ENCODE measurements at regions not wholly inside any gene's neighbourhood (a gene's known extent, or its start where the extent isn't known, plus 50 kb on each side); places are given as distances from the start of the nearest gene placed in this dataset.

GRCh38 chr9:2565676-2566340 lies 55.8 kb upstream of the VLDLR start:
- Histone ChIP-seq H3K4me3 (no peak overlapping the region), H3K4me1 (peaks cover 0 to under 1% (median 0%) of the 10 kb centered on the region in 4 donors), H3K27me3 (no peaks in the 10 kb centered on the region), H3K36me3 (no peaks in the 10 kb centered on the region), H3K9me3 (no peaks in the 10 kb centered on the region), H3K27ac (no peak overlapping the region)
- no peak for DNase-seq
- WGBS, 2 donors: 95% methylated on average over 6 of the region's 6 CpGs
- no peak for ATAC-seq (ENCODE audit: low FRiP score in 2 of 2)
- no peak for TF ChIP-seq POLR2AphosphoS5 (IDR thresholded peaks at IDR 0.05)
- no peak for TF ChIP-seq CTCF (IDR thresholded peaks at IDR 0.05)
- no peak for TF ChIP-seq POLR2A (IDR thresholded peaks at IDR 0.05)
- no peak for TF ChIP-seq EP300 (IDR thresholded peaks at IDR 0.05)

GRCh38 chr9:2567922-2568321 lies 53.7 kb upstream of the VLDLR start:
- Histone ChIP-seq H3K27me3 (no peaks in the 10 kb centered on the region), H3K27ac (no peak overlapping the region), H3K36me3 (no peaks in the 10 kb centered on the region), H3K4me1 (peaks cover 0 to 4% (median 3%) of the 10 kb centered on the region in 4 donors), H3K9me3 (no peaks in the 10 kb centered on the region), H3K4me3 (no peak overlapping the region)
- TF ChIP-seq EP300 (IDR thresholded peaks at IDR 0.05): no peak
- TF ChIP-seq CTCF (IDR thresholded peaks at IDR 0.05): no peak
- TF ChIP-seq POLR2AphosphoS5 (IDR thresholded peaks at IDR 0.05): no peak
- TF ChIP-seq POLR2A (IDR thresholded peaks at IDR 0.05): no peak
- ATAC-seq (ENCODE audit: low FRiP score in 2 of 2) (peak in 1 of 2 donors; percentile 44), DNase-seq (no peak)

- H3K27ac ChIP-seq: no peak overlapping the region
- H3K9me3 ChIP-seq: no peaks in the 10 kb centered on the region
- no peaks in the 10 kb centered on the region for H3K27me3 ChIP-seq
- peaks cover 0 to 4% (median 3%) of the 10 kb centered on the region in 4 donors for H3K4me1 ChIP-seq
- DNase-seq (no peak), ATAC-seq (ENCODE audit: low FRiP score in 2 of 2) (no peak)
- no peak overlapping the region for H3K4me3 ChIP-seq
- TF ChIP-seq CTCF (IDR thresholded peaks at IDR 0.05) (no peak), POLR2AphosphoS5 (IDR thresholded peaks at IDR 0.05) (no peak)
- H3K36me3 ChIP-seq: no peaks in the 10 kb centered on the region
Observed at GRCh38 chr9:2568689-2569088, 52.9 kb upstream of the VLDLR start.

- ATAC-seq (ENCODE audit: low FRiP score in 2 of 2) (peak; percentile 53 to 69), DNase-seq (peak in 1 of 2 donors; percentile 60)
- TF ChIP-seq POLR2AphosphoS5 (IDR thresholded peaks at IDR 0.05): peak; percentile 44 to 64
- no peak for TF ChIP-seq POLR2A (IDR thresholded peaks at IDR 0.05)
- H3K4me1 ChIP-seq: peaks cover 0 to 4% (median 3%) of the 10 kb centered on the region in 4 donors
- H3K27me3 ChIP-seq: no peaks in the 10 kb centered on the region
- H3K4me3 ChIP-seq: no peak overlapping the region
- H3K36me3 ChIP-seq: no peaks in the 10 kb centered on the region
- H3K9me3 ChIP-seq: no peaks in the 10 kb centered on the region
- WGBS, 2 donors: 27 to 39% methylated on average over 7 of the region's 7 CpGs
- no peak overlapping the region for H3K27ac ChIP-seq
Observed at GRCh38 chr9:2570615-2571479, 50.7 kb upstream of the VLDLR start.

All from upper lobe of left lung (tissue), 6 donors.